Caco-2 (cell line): ENCODE measurements at regions not wholly inside any gene's neighbourhood (a gene's known extent, or its start where the extent isn't known, plus 50 kb on each side); places are given as distances from the start of the nearest gene placed in this dataset.

Experiments
- BruUV-seq: library from RNA; stranded (reverse); fragments of 400-500 nt; replicated peaks from 2 replicates; lab custom pipeline; 2021; lab: Mats Ljungman, UMichigan
- CTCF ChIA-PET: fragments of 300-600 bp; sonication (Branson Sonifier 250); formaldehyde crosslinking; loops from one replicate; lab custom pipeline; 2022; ENCODE audit warnings: antibody characterized with exemption; lab: Charles Lee
- POLR2A ChIA-PET: fragments of 300-600 bp; sonication (Branson Sonifier 250); formaldehyde crosslinking; loops from one replicate; lab custom pipeline; 2022; ENCODE audit warnings: antibody characterized with exemption; lab: Charles Lee
- DNase-seq, 2 experiments: peaks; one replicate each; pipeline versions ENCODE4 v3.0.0 to v3.0.0-alpha.2; 2020 to 2022
- H3K27me3 ChIP-seq: replicated peaks from 2 replicates; pipeline ENCODE4 v1.6.0; 2011; ENCODE audit warnings: low read length; ENCODE audit not compliant: control insufficient read depth, insufficient read depth
- H3K36me3 ChIP-seq: 2 replicates; pipeline ENCODE4 v1.5.1; 2011; ENCODE audit warnings: low read length; ENCODE audit not compliant: control insufficient read depth, insufficient read depth
- H3K4me1 ChIP-seq: fragments of 250-450 bp; sonication (Bioruptor Pico); 2 replicates; pipeline ENCODE4 v1.5.1; 2020; ENCODE audit warnings: mild to moderate bottlenecking
- H3K4me3 ChIP-seq: 2 replicates; pipeline ENCODE4 v1.5.1; 2011; ENCODE audit warnings: low read depth, mild to moderate bottlenecking, control low read depth, low read length
- H3K9me3 ChIP-seq: fragments of 250-450 bp; sonication (Bioruptor Pico); 2 replicates; pipeline ENCODE4 v1.5.1; 2020; ENCODE audit warnings: mild to moderate bottlenecking, moderate library complexity
- H3K27ac Mint-ChIP-seq: one replicate; pipeline ENCODE4 v1.8.0; 2022; ENCODE audit warnings: mixed read lengths; ENCODE audit not compliant: unreplicated experiment
- H3K27me3 Mint-ChIP-seq: one replicate; pipeline ENCODE4 v1.8.0; 2022; ENCODE audit warnings: mixed read lengths; ENCODE audit not compliant: insufficient read depth, unreplicated experiment
- H3K36me3 Mint-ChIP-seq: one replicate; pipeline ENCODE4 v1.8.0; 2022; ENCODE audit warnings: mild to moderate bottlenecking, mixed read lengths; ENCODE audit not compliant: insufficient read depth, unreplicated experiment
- H3K4me1 Mint-ChIP-seq: one replicate; pipeline ENCODE4 v1.8.0; 2022; ENCODE audit warnings: low read depth, mixed read lengths; ENCODE audit not compliant: unreplicated experiment
- H3K4me3 Mint-ChIP-seq: one replicate; pipeline ENCODE4 v1.8.0; 2022; ENCODE audit warnings: mild to moderate bottlenecking, moderate library complexity, mixed read lengths; ENCODE audit not compliant: unreplicated experiment
- H3K9me3 Mint-ChIP-seq: one replicate; pipeline ENCODE4 v1.8.0; 2022; ENCODE audit warnings: mixed read lengths; ENCODE audit not compliant: unreplicated experiment
- intact Hi-C: fragments of 100-400 bp; cut with micrococcal nuclease; formaldehyde crosslinking; loops from one replicate; pipeline ENCODE4 v1.10.0; 2022; ENCODE audit not compliant: unreplicated experiment
- TF ChIP-seq, protein P1 (sequence below), 2 experiments: fragments of 200-600 bp in 1 of 2; IDR thresholded peaks; 1 replicate in 1 of 2; 2 replicates in 1 of 2; pipeline versions ENCODE4 v1.5.1 to v1.8.0; 2011 to 2022; ENCODE audit warnings: antibody characterized with exemption in 1 of 2, control low read depth in 1 of 2, inconsistent platforms in 1 of 2, low read depth in 1 of 2, low read length in 1 of 2, mild to moderate bottlenecking in 1 of 2, moderate library complexity in 1 of 2; ENCODE audit not compliant: insufficient read depth in 1 of 2, severe bottlenecking in 1 of 2, unreplicated experiment in 1 of 2

DNA sequence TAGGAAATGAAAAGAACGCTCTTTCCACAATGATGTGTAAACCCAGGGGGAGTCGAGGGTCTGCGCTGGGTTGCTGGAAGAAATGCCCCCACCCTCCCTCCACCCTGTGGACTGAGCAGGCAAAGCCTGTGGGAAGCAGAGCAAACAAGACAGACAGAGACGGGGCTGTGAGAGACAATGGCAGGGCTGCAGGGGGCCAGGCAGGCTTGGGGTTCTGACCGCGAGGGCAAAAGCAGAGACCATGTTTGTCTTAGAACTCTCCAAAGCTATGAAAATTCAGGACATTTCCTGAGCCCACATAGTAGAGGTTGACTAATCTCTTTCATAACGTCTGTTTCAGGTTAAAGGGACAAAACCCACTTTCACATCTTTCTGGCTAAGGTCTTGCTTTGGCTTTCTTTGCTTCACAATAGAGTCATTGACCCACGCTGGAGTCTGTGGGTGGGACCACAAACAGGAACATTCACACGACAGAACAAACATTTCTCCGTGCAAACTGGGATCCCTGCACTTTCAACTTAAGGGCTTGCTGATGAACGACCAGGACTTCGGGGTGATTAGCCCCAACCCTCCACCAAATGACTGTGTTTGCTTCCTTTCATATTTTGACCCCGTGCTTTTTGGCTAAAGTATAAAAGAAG lies 156.0 kb upstream of the TPM1 start:
- Histone ChIP-seq H3K4me3 (no peak overlapping the region), H3K27me3 (no peaks in the 10 kb centered on the region), H3K36me3 (no peaks in the 10 kb centered on the region), H3K4me1 (peaks cover 16% of the 10 kb centered on the region), H3K9me3 (no peaks in the 10 kb centered on the region)
- POLR2A ChIA-PET: no interaction called here
- H3K4me1 Mint-ChIP-seq: peaks cover 12% of the 10 kb centered on the region
- no peaks in the 10 kb centered on the region for H3K27me3 Mint-ChIP-seq
- no peaks in the 10 kb centered on the region for H3K36me3 Mint-ChIP-seq
- TF ChIP-seq, protein P1, sequence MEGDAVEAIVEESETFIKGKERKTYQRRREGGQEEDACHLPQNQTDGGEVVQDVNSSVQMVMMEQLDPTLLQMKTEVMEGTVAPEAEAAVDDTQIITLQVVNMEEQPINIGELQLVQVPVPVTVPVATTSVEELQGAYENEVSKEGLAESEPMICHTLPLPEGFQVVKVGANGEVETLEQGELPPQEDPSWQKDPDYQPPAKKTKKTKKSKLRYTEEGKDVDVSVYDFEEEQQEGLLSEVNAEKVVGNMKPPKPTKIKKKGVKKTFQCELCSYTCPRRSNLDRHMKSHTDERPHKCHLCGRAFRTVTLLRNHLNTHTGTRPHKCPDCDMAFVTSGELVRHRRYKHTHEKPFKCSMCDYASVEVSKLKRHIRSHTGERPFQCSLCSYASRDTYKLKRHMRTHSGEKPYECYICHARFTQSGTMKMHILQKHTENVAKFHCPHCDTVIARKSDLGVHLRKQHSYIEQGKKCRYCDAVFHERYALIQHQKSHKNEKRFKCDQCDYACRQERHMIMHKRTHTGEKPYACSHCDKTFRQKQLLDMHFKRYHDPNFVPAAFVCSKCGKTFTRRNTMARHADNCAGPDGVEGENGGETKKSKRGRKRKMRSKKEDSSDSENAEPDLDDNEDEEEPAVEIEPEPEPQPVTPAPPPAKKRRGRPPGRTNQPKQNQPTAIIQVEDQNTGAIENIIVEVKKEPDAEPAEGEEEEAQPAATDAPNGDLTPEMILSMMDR (IDR thresholded peaks at IDR 0.05; ENCODE audit: insufficient read depth in 1 of 2, low read depth in 1 of 2, low read length in 1 of 2, severe bottlenecking in 1 of 2, unreplicated experiment in 1 of 2): no peak
- intact Hi-C loops: no loop called here
- peak overlapping the region; percentile 16 for H3K4me3 Mint-ChIP-seq
- H3K9me3 Mint-ChIP-seq: no peaks in the 10 kb centered on the region
- no TSS peak for BruUV-seq
- H3K27ac Mint-ChIP-seq: no peak overlapping the region
- CTCF ChIA-PET: no interaction called here
- DNase-seq: no peak

GRCh38 chr15:62887113-62887570 lies 155.4 kb upstream of the TPM1 start:
- Mint-ChIP-seq H3K36me3 (no peaks in the 10 kb centered on the region), H3K4me1 (peaks cover 12% of the 10 kb centered on the region), H3K27me3 (no peaks in the 10 kb centered on the region), H3K4me3 (peak overlapping the region; percentile 16), H3K27ac (no peak overlapping the region), H3K9me3 (no peaks in the 10 kb centered on the region)
- Histone ChIP-seq H3K4me3 (no peak overlapping the region), H3K27me3 (no peaks in the 10 kb centered on the region), H3K36me3 (no peaks in the 10 kb centered on the region), H3K9me3 (no peaks in the 10 kb centered on the region), H3K4me1 (peaks cover 16% of the 10 kb centered on the region)
- BruUV-seq: no TSS peak
- TF ChIP-seq, protein P1 (IDR thresholded peaks at IDR 0.05; ENCODE audit: insufficient read depth in 1 of 2, low read depth in 1 of 2, low read length in 1 of 2, severe bottlenecking in 1 of 2, unreplicated experiment in 1 of 2): no peak
- intact Hi-C loops: no loop called here
- ChIA-PET CTCF (no interaction called here), POLR2A (no interaction called here)
- no peak for DNase-seq

- no peaks in the 10 kb centered on the region for H3K9me3 Mint-ChIP-seq
- Histone ChIP-seq H3K4me1 (peaks cover 8% of the 10 kb centered on the region), H3K4me3 (no peak overlapping the region), H3K9me3 (no peaks in the 10 kb centered on the region), H3K27me3 (no peaks in the 10 kb centered on the region), H3K36me3 (no peaks in the 10 kb centered on the region)
- TF ChIP-seq, protein P1 (IDR thresholded peaks at IDR 0.05; ENCODE audit: insufficient read depth in 1 of 2, low read depth in 1 of 2, low read length in 1 of 2, severe bottlenecking in 1 of 2, unreplicated experiment in 1 of 2): no peak
- ChIA-PET POLR2A (no interaction called here), CTCF (no interaction called here)
- no peaks in the 10 kb centered on the region for H3K36me3 Mint-ChIP-seq
- peaks cover 14% of the 10 kb centered on the region for H3K4me1 Mint-ChIP-seq
- intact Hi-C loops: no loop called here
- no peak for DNase-seq
- H3K27ac Mint-ChIP-seq: no peak overlapping the region
- no TSS peak for BruUV-seq
- no peak overlapping the region for H3K4me3 Mint-ChIP-seq
- H3K27me3 Mint-ChIP-seq: no peaks in the 10 kb centered on the region
Measured at GRCh38 chr15:62888623-62889022, 153.9 kb upstream of the TPM1 start.
